H1 (cell line): ENCODE measurements at regions not wholly inside any gene's neighbourhood (a gene's known extent, or its start where the extent isn't known, plus 50 kb on each side); places are given as distances from the start of the nearest gene placed in this dataset.

ENCODE experiments used
- CTCF ChIA-PET: fragments of 300-600 bp; sonication (Branson Sonifier 250); formaldehyde crosslinking; loops from one replicate; lab custom pipeline; 2021; ENCODE audit not compliant: partially characterized antibody; lab: Charles Lee
- POLR2A ChIA-PET: fragments of 300-600 bp; sonication (Branson Sonifier 250); formaldehyde crosslinking; loops from one replicate; lab custom pipeline; 2021; ENCODE audit warnings: inconsistent platforms; ENCODE audit not compliant: partially characterized antibody; lab: Charles Lee
- DNase-seq, 2 experiments: peaks; one replicate each; pipeline versions ENCODE4 v3.0.0 to v3.0.0-alpha.2; 2010 to 2022; ENCODE audit warnings: low spot score in 2 of 2, low read depth in 1 of 2, mixed read lengths in 1 of 2
- FAIRE-seq: peaks from 2 replicates; lab custom pipeline; 2011; peaks lifted over from hg19 to GRCh38; lab: Jason Lieb, UNC
- H2AFZ ChIP-seq: 2 replicates; pipeline ENCODE4 v1.8.1; 2012; ENCODE audit warnings: low read length, inconsistent platforms
- H2AK5ac ChIP-seq: 2 replicates; pipeline ENCODE4 v1.6.1; 2013; ENCODE audit warnings: low read depth, low read length
- H2BK120ac ChIP-seq: replicated peaks from 2 replicates; pipeline ENCODE3; 2013; ENCODE audit warnings: low read depth, low read length, inconsistent platforms
- H2BK12ac ChIP-seq: 2 replicates; pipeline ENCODE4 v1.6.1; 2013; ENCODE audit warnings: low read depth, low read length
- H2BK15ac ChIP-seq: 2 replicates; pipeline ENCODE4 v1.6.1; 2013; ENCODE audit warnings: low read length
- H2BK20ac ChIP-seq: 2 replicates; pipeline ENCODE4 v1.6.1; 2013; ENCODE audit warnings: low read length
- H2BK5ac ChIP-seq: 2 replicates; pipeline ENCODE4 v1.6.1; 2013; ENCODE audit warnings: low read depth, low read length
- H3K14ac ChIP-seq: 2 replicates; pipeline ENCODE4 v1.6.1; 2013; ENCODE audit warnings: inconsistent platforms; ENCODE audit not compliant: insufficient read length
- H3K18ac ChIP-seq: 2 replicates; pipeline ENCODE4 v1.6.1; 2013; ENCODE audit warnings: low read length; ENCODE audit errors: extremely low read depth
- H3K23ac ChIP-seq: 2 replicates; pipeline ENCODE4 v1.6.1; 2013; ENCODE audit warnings: inconsistent platforms; ENCODE audit not compliant: insufficient read length
- H3K23me2 ChIP-seq: 2 replicates; pipeline ENCODE4 v1.6.1; 2013; ENCODE audit warnings: low read depth, low read length
- H3K27ac ChIP-seq: 2 replicates; pipeline ENCODE4 v1.6.1; 2011; ENCODE audit warnings: low read depth, low read length, inconsistent platforms
- H3K27me3 ChIP-seq, 4 experiments: replicated peaks in 1 of 4; 1 replicate in 1 of 4; 2 replicates in 3 of 4; pipeline versions ENCODE4 v1.6.1 to v1.8.1; 2011 to 2013; ENCODE audit warnings: low read length in 3 of 4, mild to moderate bottlenecking in 3 of 4, inconsistent platforms in 2 of 4, mixed read lengths in 2 of 4, moderate library complexity in 1 of 4; ENCODE audit not compliant: control insufficient read depth in 3 of 4, insufficient read depth in 3 of 4; ENCODE audit errors: extremely low read depth in 1 of 4
- H3K36me3 ChIP-seq, 4 experiments: 2 replicates each; pipeline versions ENCODE4 v1.6.1 to v1.8.1; 2011 to 2013; ENCODE audit warnings: mild to moderate bottlenecking in 4 of 4, low read length in 3 of 4, moderate library complexity in 2 of 4, control low read depth in 1 of 4, inconsistent platforms in 1 of 4; ENCODE audit not compliant: insufficient read depth in 4 of 4, control insufficient read depth in 2 of 4
- H3K4ac ChIP-seq: replicated peaks from 2 replicates; pipeline ENCODE3; 2013; ENCODE audit warnings: low read length, low read depth, mixed read lengths, inconsistent platforms; ENCODE audit not compliant: insufficient read length
- H3K4me1 ChIP-seq, 4 experiments: replicated peaks in 1 of 4; 1 replicate in 1 of 4; 2 replicates in 3 of 4; pipeline versions ENCODE4 v1.6.1 to v1.8.1; 2011 to 2013; ENCODE audit warnings: low read length in 3 of 4, inconsistent platforms in 2 of 4, mixed read lengths in 1 of 4; ENCODE audit not compliant: insufficient read depth in 4 of 4, control insufficient read depth in 3 of 4
- H3K4me2 ChIP-seq, 2 experiments: 2 replicates each; pipeline versions ENCODE4 v1.6.1 to v1.8.1; 2011 to 2013; ENCODE audit warnings: low read depth in 2 of 2, low read length in 2 of 2, control low read depth in 1 of 2, inconsistent platforms in 1 of 2, mild to moderate bottlenecking in 1 of 2; ENCODE audit not compliant: insufficient read depth in 1 of 2
- H3K4me3 ChIP-seq, 4 experiments: fragments of 200-600, 300-600 bp in 1 of 4; sonication (generic), shearing (Covaris generic), sonication (Bioruptor Twin) in 1 of 4; 2 replicates each; pipeline versions ENCODE4 v1.5.1 to v1.8.1; 2011 to 2016; ENCODE audit warnings: low read length in 4 of 4, low read depth in 3 of 4, control low read depth in 2 of 4, inconsistent platforms in 2 of 4, mild to moderate bottlenecking in 2 of 4, mixed read lengths in 1 of 4, moderate library complexity in 1 of 4; ENCODE audit not compliant: insufficient read depth in 2 of 4; ENCODE audit errors: extremely low read depth in 1 of 4
- H3K56ac ChIP-seq: replicated peaks from 2 replicates; pipeline ENCODE3; 2013; ENCODE audit warnings: low read depth, mild to moderate bottlenecking, mixed read lengths, low read length, inconsistent platforms; ENCODE audit not compliant: insufficient read length
- H3K79me1 ChIP-seq: 2 replicates; pipeline ENCODE4 v1.6.1; 2013; ENCODE audit warnings: low read depth, low read length, control low read depth
- H3K79me2 ChIP-seq, 2 experiments: 2 replicates each; pipeline versions ENCODE4 v1.6.1 to v1.8.1; 2012 to 2013; ENCODE audit warnings: low read length in 2 of 2, mild to moderate bottlenecking in 2 of 2, inconsistent platforms in 1 of 2; ENCODE audit not compliant: insufficient read depth in 2 of 2, control insufficient read depth in 1 of 2
- H3K9ac ChIP-seq, 4 experiments: replicated peaks in 1 of 4; 1 replicate in 1 of 4; 2 replicates in 3 of 4; pipeline versions ENCODE4 v1.6.1 to v1.8.1; 2011 to 2013; ENCODE audit warnings: low read depth in 3 of 4, low read length in 3 of 4, control low read depth in 2 of 4, mild to moderate bottlenecking in 2 of 4, moderate library complexity in 2 of 4, inconsistent platforms in 1 of 4; ENCODE audit errors: extremely low read depth in 1 of 4
- H3K9me3 ChIP-seq, 2 experiments: 2 replicates each; pipeline versions ENCODE4 v1.6.1 to v1.8.1; 2012 to 2013; ENCODE audit warnings: mild to moderate bottlenecking in 2 of 2, moderate library complexity in 2 of 2, control low read depth in 1 of 2, inconsistent platforms in 1 of 2, low read depth in 1 of 2, low read length in 1 of 2, mixed read lengths in 1 of 2; ENCODE audit not compliant: insufficient read depth in 2 of 2
- H4K20me1 ChIP-seq, 2 experiments: replicated peaks in 1 of 2; 2 replicates each; pipeline versions ENCODE3 to v1.8.1; 2011 to 2013; ENCODE audit warnings: inconsistent platforms in 2 of 2, low read length in 2 of 2, mild to moderate bottlenecking in 1 of 2; ENCODE audit not compliant: insufficient read depth in 2 of 2, control insufficient read depth in 1 of 2
- H4K5ac ChIP-seq: 2 replicates; pipeline ENCODE4 v1.6.1; 2013; ENCODE audit warnings: low read length, low read depth, mixed read lengths, inconsistent platforms; ENCODE audit not compliant: insufficient read length
- H4K8ac ChIP-seq: 2 replicates; pipeline ENCODE4 v1.8.0; 2013; ENCODE audit warnings: mild to moderate bottlenecking, moderate library complexity, low read length, inconsistent platforms; ENCODE audit not compliant: insufficient read depth; ENCODE audit errors: extremely low read depth
- H4K91ac ChIP-seq: replicated peaks from 2 replicates; pipeline ENCODE3; 2013; ENCODE audit warnings: low read length, mixed read lengths, inconsistent platforms; ENCODE audit not compliant: insufficient read length
- BACH1 ChIP-seq: IDR thresholded peaks from 2 replicates; pipeline ENCODE4 v1.6.1; 2012; ENCODE audit warnings: low read length, improper control_type of control experiment
- CBX8 ChIP-seq: fragments of 300-800, 300-1000 bp; sonication (generic); IDR thresholded peaks from 2 replicates; pipeline ENCODE4 v1.7.1; 2016; ENCODE audit warnings: low read depth, low read length, borderline replicate concordance
- CHD2 ChIP-seq: IDR thresholded peaks from 2 replicates; pipeline ENCODE4 v1.6.1; 2012; ENCODE audit warnings: low read length, improper control_type of control experiment
- EGR1 ChIP-seq: IDR thresholded peaks from 2 replicates; pipeline ENCODE4 v1.6.1; 2011; ENCODE audit warnings: low read depth, low read length, borderline replicate concordance
- EZH2 ChIP-seq: fragments of 200-600 bp; sonication (generic); IDR thresholded peaks from 2 replicates; pipeline ENCODE4 v1.7.1; 2012; ENCODE audit warnings: low read depth, mild to moderate bottlenecking, moderate library complexity, low read length, inconsistent platforms; ENCODE audit not compliant: severe bottlenecking
- GABPA ChIP-seq: IDR thresholded peaks from 2 replicates; pipeline ENCODE4 v1.6.1; 2011; ENCODE audit warnings: mild to moderate bottlenecking, low read length, moderate library complexity, borderline replicate concordance; ENCODE audit not compliant: insufficient read depth
- GTF2F1 ChIP-seq: IDR thresholded peaks from 2 replicates; pipeline ENCODE4 v1.6.1; 2012; ENCODE audit warnings: low read depth, low read length, improper control_type of control experiment, borderline replicate concordance
- JUND ChIP-seq: IDR thresholded peaks from 2 replicates; pipeline ENCODE4 v1.6.1; 2011; ENCODE audit warnings: mild to moderate bottlenecking, improper control_type of control experiment, low read length
- KDM1A ChIP-seq: fragments of 200-600, 300-600 bp; sonication (generic); IDR thresholded peaks from 2 replicates; pipeline ENCODE4 v1.7.1; 2016; ENCODE audit warnings: mild to moderate bottlenecking, low read length, borderline replicate concordance
- RBBP5 ChIP-seq: IDR thresholded peaks from 2 replicates; pipeline ENCODE4 v1.7.1; 2012; ENCODE audit warnings: low read depth, mild to moderate bottlenecking, inconsistent platforms, low read length, moderate library complexity, borderline replicate concordance
- YY1 ChIP-seq: IDR thresholded peaks from 2 replicates; pipeline ENCODE4 v1.6.1; 2011; ENCODE audit warnings: low read depth, mild to moderate bottlenecking, low read length
- ZNF274 ChIP-seq: IDR thresholded peaks from 2 replicates; pipeline ENCODE4 v1.7.0; 2012; ENCODE audit warnings: low read length, borderline replicate concordance; ENCODE audit errors: extremely low read depth
- WGBS, 2 experiments: shearing (Covaris generic) in 1 of 2; methylation state at CpG; one replicate each; pipeline versions ENCODE4 v1.1.6 to v1.1.7; 2013 to 2015; ENCODE audit warnings: low lambda C conversion rate in 2 of 2, mixed read lengths in 2 of 2, inconsistent platforms in 1 of 2, low coverage in 1 of 2, missing lambda C conversion rate in 1 of 2; ENCODE audit not compliant: insufficient replicate concordance in 2 of 2, insufficient coverage in 1 of 2, insufficient read length in 1 of 2; ENCODE audit errors: extremely low coverage in 1 of 2, missing lambda C conversion rate in 1 of 2; 5-methylcytosine and 5-hydroxymethylcytosine counted together
- TF ChIP-seq, protein P1 (sequence below): IDR thresholded peaks from 2 replicates; pipeline ENCODE4 v1.6.1; 2012; ENCODE audit warnings: low read length, inconsistent platforms
- TF ChIP-seq, protein P2 (sequence below): IDR thresholded peaks from 2 replicates; pipeline ENCODE4 v1.6.1; 2012; ENCODE audit warnings: inconsistent platforms

DNA sequence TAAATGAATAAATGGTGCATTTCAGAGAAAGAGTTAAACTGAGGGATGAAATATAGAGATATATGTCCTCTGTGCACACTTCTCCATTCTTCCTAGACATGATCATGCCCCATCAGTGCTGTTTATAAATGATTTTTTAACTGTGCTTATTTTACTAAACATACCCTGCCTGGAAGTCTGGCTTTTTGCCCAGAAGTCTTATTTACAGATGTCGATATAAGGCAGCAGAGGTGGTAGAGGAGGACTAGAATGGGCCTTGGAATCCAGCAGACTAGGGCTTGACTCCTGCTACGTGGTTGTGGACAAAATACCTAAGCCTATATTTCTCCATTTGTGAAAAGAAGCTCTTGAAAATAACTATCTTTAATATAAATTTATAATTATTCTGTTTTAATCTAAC lies 355.5 kb downstream of the RAD51AP2 start:
- H3K79me2 ChIP-seq: no peaks in the 10 kb centered on the region
- no peaks in the 10 kb centered on the region for H4K20me1 ChIP-seq
- H3K23me2 ChIP-seq: no peaks in the 10 kb centered on the region
- no peak overlapping the region for H4K91ac ChIP-seq
- H3K4me1 ChIP-seq: no peaks in the 10 kb centered on the region
- H2BK5ac ChIP-seq: no peak overlapping the region
- H2BK120ac ChIP-seq: no peak overlapping the region
- H2AFZ ChIP-seq: no peak overlapping the region
- no peak overlapping the region for H2BK20ac ChIP-seq
- no peaks in the 10 kb centered on the region for H3K79me1 ChIP-seq
- H3K27ac ChIP-seq: no peak overlapping the region
- no peak overlapping the region for H4K8ac ChIP-seq
- no peak overlapping the region for H3K4ac ChIP-seq
- H3K56ac ChIP-seq: no peak overlapping the region
- WGBS, 2 experiments: 92% methylated on average over 2 of the region's 2 CpGs; no CpG with 5 or more reads in 1 of the 2 experiments
- H4K5ac ChIP-seq: no peak overlapping the region
- ChIA-PET POLR2A (no interaction called here), CTCF (no interaction called here)
- H3K18ac ChIP-seq: no peak overlapping the region
- FAIRE-seq: no peak
- no peak overlapping the region for H3K9ac ChIP-seq
- H3K36me3 ChIP-seq: no peaks in the 10 kb centered on the region
- no peak overlapping the region for H2BK12ac ChIP-seq
- H2AK5ac ChIP-seq: no peak overlapping the region
- no peak overlapping the region for H2BK15ac ChIP-seq
- no peak overlapping the region for H3K23ac ChIP-seq
- no peaks in the 10 kb centered on the region for H3K27me3 ChIP-seq
- no peak overlapping the region for H3K4me2 ChIP-seq
- H3K4me3 ChIP-seq: no peak overlapping the region
- no peaks in the 10 kb centered on the region for H3K9me3 ChIP-seq
- DNase-seq: no peak
- no peak overlapping the region for H3K14ac ChIP-seq
- TF ChIP-seq, protein P1, sequence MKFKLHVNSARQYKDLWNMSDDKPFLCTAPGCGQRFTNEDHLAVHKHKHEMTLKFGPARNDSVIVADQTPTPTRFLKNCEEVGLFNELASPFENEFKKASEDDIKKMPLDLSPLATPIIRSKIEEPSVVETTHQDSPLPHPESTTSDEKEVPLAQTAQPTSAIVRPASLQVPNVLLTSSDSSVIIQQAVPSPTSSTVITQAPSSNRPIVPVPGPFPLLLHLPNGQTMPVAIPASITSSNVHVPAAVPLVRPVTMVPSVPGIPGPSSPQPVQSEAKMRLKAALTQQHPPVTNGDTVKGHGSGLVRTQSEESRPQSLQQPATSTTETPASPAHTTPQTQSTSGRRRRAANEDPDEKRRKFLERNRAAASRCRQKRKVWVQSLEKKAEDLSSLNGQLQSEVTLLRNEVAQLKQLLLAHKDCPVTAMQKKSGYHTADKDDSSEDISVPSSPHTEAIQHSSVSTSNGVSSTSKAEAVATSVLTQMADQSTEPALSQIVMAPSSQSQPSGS: no peak
- no peak for TF ChIP-seq GTF2F1
- TF ChIP-seq JUND: no peak
- no peak for TF ChIP-seq BACH1
- no peak for TF ChIP-seq ZNF274
- no peak for TF ChIP-seq EZH2
- TF ChIP-seq, protein P2, sequence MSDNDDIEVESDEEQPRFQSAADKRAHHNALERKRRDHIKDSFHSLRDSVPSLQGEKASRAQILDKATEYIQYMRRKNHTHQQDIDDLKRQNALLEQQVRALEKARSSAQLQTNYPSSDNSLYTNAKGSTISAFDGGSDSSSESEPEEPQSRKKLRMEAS: no peak
- no peak for TF ChIP-seq CBX8
- no peak for TF ChIP-seq KDM1A
- no peak for TF ChIP-seq CHD2
- TF ChIP-seq EGR1: no peak
- no peak for TF ChIP-seq RBBP5
- no peak for TF ChIP-seq YY1
- TF ChIP-seq GABPA: no peak
